ENCODE measurements at regions not wholly inside any gene's neighbourhood (a gene's known extent, or its start where the extent isn't known, plus 50 kb on each side); places are given as distances from the start of the nearest gene placed in this dataset.

DNA sequence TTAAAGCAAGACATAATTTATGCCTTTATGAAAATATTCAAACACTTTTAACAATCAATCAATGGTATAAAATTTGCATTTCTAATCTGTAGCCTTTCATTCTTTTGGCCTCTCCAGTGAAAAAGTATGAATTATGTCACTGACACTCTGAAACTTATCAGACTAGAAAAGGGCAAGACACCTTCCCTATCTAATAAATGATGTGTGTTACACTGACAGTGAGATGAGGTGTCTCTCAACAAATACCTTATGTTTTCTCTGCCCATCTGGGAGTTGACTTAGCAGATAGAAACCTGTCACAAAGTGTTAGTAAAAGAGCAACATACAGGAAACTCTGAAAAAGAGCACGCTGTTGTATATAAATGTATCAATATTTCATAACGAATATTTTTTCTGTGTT is 94.2 kb upstream of the TECRL start:
- TF ChIP-seq, protein P1, sequence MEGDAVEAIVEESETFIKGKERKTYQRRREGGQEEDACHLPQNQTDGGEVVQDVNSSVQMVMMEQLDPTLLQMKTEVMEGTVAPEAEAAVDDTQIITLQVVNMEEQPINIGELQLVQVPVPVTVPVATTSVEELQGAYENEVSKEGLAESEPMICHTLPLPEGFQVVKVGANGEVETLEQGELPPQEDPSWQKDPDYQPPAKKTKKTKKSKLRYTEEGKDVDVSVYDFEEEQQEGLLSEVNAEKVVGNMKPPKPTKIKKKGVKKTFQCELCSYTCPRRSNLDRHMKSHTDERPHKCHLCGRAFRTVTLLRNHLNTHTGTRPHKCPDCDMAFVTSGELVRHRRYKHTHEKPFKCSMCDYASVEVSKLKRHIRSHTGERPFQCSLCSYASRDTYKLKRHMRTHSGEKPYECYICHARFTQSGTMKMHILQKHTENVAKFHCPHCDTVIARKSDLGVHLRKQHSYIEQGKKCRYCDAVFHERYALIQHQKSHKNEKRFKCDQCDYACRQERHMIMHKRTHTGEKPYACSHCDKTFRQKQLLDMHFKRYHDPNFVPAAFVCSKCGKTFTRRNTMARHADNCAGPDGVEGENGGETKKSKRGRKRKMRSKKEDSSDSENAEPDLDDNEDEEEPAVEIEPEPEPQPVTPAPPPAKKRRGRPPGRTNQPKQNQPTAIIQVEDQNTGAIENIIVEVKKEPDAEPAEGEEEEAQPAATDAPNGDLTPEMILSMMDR (conservative IDR thresholded peaks at IDR 0.05; ENCODE audit: low read depth in 2 of 2): no peak
- no peak for TF ChIP-seq EZH2 (IDR thresholded peaks at IDR 0.05; ENCODE audit: low read depth, unreplicated experiment)
- TF ChIP-seq POLR2AphosphoS5 (IDR thresholded peaks at IDR 0.05; ENCODE audit: low read depth): no peak
- no peak for TF ChIP-seq JUNB (IDR thresholded peaks at IDR 0.05; ENCODE audit: unreplicated experiment)
- no peak for TF ChIP-seq EZH2phosphoT487 (IDR thresholded peaks at IDR 0.05; ENCODE audit: unreplicated experiment)
- TF ChIP-seq, protein P2, sequence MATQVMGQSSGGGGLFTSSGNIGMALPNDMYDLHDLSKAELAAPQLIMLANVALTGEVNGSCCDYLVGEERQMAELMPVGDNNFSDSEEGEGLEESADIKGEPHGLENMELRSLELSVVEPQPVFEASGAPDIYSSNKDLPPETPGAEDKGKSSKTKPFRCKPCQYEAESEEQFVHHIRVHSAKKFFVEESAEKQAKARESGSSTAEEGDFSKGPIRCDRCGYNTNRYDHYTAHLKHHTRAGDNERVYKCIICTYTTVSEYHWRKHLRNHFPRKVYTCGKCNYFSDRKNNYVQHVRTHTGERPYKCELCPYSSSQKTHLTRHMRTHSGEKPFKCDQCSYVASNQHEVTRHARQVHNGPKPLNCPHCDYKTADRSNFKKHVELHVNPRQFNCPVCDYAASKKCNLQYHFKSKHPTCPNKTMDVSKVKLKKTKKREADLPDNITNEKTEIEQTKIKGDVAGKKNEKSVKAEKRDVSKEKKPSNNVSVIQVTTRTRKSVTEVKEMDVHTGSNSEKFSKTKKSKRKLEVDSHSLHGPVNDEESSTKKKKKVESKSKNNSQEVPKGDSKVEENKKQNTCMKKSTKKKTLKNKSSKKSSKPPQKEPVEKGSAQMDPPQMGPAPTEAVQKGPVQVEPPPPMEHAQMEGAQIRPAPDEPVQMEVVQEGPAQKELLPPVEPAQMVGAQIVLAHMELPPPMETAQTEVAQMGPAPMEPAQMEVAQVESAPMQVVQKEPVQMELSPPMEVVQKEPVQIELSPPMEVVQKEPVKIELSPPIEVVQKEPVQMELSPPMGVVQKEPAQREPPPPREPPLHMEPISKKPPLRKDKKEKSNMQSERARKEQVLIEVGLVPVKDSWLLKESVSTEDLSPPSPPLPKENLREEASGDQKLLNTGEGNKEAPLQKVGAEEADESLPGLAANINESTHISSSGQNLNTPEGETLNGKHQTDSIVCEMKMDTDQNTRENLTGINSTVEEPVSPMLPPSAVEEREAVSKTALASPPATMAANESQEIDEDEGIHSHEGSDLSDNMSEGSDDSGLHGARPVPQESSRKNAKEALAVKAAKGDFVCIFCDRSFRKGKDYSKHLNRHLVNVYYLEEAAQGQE (IDR thresholded peaks at IDR 0.05; ENCODE audit: unreplicated experiment): no peak
- TF ChIP-seq STAT1 (IDR thresholded peaks at IDR 0.05; ENCODE audit: unreplicated experiment): no peak
- TF ChIP-seq NANOG (IDR thresholded peaks at IDR 0.05; ENCODE audit: borderline replicate concordance): no peak
- no peak for TF ChIP-seq CREB1 (CRISPR knock-in tag; IDR thresholded peaks at IDR 0.05; ENCODE audit: low read depth)
- TF ChIP-seq ZNF114 (CRISPR knock-in tag; IDR thresholded peaks at IDR 0.05): no peak
- TF ChIP-seq, protein P3, sequence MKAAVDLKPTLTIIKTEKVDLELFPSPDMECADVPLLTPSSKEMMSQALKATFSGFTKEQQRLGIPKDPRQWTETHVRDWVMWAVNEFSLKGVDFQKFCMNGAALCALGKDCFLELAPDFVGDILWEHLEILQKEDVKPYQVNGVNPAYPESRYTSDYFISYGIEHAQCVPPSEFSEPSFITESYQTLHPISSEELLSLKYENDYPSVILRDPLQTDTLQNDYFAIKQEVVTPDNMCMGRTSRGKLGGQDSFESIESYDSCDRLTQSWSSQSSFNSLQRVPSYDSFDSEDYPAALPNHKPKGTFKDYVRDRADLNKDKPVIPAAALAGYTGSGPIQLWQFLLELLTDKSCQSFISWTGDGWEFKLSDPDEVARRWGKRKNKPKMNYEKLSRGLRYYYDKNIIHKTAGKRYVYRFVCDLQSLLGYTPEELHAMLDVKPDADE (IDR thresholded peaks at IDR 0.05): no peak
- TF ChIP-seq ZNF331 (CRISPR knock-in tag; IDR thresholded peaks at IDR 0.05; ENCODE audit: low read depth): no peak
- TF ChIP-seq, protein P4, sequence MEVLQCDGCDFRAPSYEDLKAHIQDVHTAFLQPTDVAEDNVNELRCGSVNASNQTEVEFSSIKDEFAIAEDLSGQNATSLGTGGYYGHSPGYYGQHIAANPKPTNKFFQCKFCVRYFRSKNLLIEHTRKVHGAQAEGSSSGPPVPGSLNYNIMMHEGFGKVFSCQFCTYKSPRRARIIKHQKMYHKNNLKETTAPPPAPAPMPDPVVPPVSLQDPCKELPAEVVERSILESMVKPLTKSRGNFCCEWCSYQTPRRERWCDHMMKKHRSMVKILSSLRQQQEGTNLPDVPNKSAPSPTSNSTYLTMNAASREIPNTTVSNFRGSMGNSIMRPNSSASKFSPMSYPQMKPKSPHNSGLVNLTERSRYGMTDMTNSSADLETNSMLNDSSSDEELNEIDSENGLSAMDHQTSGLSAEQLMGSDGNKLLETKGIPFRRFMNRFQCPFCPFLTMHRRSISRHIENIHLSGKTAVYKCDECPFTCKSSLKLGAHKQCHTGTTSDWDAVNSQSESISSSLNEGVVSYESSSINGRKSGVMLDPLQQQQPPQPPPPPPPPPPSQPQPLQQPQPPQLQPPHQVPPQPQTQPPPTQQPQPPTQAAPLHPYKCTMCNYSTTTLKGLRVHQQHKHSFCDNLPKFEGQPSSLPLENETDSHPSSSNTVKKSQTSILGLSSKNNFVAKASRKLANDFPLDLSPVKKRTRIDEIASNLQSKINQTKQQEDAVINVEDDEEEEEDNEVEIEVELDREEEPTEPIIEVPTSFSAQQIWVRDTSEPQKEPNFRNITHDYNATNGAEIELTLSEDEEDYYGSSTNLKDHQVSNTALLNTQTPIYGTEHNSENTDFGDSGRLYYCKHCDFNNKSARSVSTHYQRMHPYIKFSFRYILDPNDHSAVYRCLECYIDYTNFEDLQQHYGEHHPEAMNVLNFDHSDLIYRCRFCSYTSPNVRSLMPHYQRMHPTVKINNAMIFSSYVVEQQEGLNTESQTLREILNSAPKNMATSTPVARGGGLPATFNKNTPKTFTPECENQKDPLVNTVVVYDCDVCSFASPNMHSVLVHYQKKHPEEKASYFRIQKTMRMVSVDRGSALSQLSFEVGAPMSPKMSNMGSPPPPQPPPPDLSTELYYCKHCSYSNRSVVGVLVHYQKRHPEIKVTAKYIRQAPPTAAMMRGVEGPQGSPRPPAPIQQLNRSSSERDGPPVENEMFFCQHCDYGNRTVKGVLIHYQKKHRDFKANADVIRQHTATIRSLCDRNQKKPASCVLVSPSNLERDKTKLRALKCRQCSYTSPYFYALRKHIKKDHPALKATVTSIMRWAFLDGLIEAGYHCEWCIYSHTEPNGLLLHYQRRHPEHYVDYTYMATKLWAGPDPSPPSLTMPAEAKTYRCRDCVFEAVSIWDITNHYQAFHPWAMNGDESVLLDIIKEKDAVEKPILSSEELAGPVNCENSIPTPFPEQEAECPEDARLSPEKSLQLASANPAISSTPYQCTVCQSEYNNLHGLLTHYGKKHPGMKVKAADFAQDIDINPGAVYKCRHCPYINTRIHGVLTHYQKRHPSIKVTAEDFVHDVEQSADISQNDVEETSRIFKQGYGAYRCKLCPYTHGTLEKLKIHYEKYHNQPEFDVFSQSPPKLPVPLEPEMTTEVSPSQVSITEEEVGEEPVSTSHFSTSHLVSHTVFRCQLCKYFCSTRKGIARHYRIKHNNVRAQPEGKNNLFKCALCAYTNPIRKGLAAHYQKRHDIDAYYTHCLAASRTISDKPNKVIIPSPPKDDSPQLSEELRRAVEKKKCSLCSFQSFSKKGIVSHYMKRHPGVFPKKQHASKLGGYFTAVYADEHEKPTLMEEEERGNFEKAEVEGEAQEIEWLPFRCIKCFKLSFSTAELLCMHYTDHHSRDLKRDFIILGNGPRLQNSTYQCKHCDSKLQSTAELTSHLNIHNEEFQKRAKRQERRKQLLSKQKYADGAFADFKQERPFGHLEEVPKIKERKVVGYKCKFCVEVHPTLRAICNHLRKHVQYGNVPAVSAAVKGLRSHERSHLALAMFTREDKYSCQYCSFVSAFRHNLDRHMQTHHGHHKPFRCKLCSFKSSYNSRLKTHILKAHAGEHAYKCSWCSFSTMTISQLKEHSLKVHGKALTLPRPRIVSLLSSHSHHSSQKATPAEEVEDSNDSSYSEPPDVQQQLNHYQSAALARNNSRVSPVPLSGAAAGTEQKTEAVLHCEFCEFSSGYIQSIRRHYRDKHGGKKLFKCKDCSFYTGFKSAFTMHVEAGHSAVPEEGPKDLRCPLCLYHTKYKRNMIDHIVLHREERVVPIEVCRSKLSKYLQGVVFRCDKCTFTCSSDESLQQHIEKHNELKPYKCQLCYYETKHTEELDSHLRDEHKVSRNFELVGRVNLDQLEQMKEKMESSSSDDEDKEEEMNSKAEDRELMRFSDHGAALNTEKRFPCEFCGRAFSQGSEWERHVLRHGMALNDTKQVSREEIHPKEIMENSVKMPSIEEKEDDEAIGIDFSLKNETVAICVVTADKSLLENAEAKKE (CRISPR knock-in tag; IDR thresholded peaks at IDR 0.05): no peak

Measured in GM23338 (cell line).